Neural crest cell (in vitro differentiated cells): ENCODE measurements at regions not wholly inside any gene's neighbourhood (a gene's known extent, or its start where the extent isn't known, plus 50 kb on each side); places are given as distances from the start of the nearest gene placed in this dataset.

Source experiments
- DNase-seq: peaks from one replicate; pipeline ENCODE4 v3.0.0; 2021; ENCODE audit warnings: low read depth, mixed read lengths, low spot score
- H3K27ac Mint-ChIP-seq: one replicate; pipeline ENCODE4 v1.8.0; 2021; ENCODE audit warnings: mild to moderate bottlenecking, mixed read lengths; ENCODE audit not compliant: unreplicated experiment
- H3K27me3 Mint-ChIP-seq: 2 replicates; pipeline ENCODE4 v1.8.0; 2021; ENCODE audit warnings: low read depth, mild to moderate bottlenecking, mixed read lengths
- H3K36me3 Mint-ChIP-seq: 2 replicates; pipeline ENCODE4 v1.8.0; 2021; ENCODE audit warnings: low read depth, mild to moderate bottlenecking, mixed read lengths
- H3K4me1 Mint-ChIP-seq: 2 replicates; pipeline ENCODE4 v1.8.0; 2021; ENCODE audit warnings: mixed read lengths
- H3K4me3 Mint-ChIP-seq: one replicate; pipeline ENCODE4 v1.8.0; 2021; ENCODE audit warnings: mild to moderate bottlenecking, mixed read lengths
- H3K9me3 Mint-ChIP-seq: 2 replicates; pipeline ENCODE4 v1.8.0; 2021; ENCODE audit warnings: mixed read lengths
- TF ChIP-seq, protein P1 (sequence below): fragments of 200-600 bp; sonication (generic); conservative IDR thresholded peaks from 2 replicates; pipeline ENCODE4 v1.5.0; 2021; ENCODE audit warnings: antibody characterized with exemption, mild to moderate bottlenecking

DNA sequence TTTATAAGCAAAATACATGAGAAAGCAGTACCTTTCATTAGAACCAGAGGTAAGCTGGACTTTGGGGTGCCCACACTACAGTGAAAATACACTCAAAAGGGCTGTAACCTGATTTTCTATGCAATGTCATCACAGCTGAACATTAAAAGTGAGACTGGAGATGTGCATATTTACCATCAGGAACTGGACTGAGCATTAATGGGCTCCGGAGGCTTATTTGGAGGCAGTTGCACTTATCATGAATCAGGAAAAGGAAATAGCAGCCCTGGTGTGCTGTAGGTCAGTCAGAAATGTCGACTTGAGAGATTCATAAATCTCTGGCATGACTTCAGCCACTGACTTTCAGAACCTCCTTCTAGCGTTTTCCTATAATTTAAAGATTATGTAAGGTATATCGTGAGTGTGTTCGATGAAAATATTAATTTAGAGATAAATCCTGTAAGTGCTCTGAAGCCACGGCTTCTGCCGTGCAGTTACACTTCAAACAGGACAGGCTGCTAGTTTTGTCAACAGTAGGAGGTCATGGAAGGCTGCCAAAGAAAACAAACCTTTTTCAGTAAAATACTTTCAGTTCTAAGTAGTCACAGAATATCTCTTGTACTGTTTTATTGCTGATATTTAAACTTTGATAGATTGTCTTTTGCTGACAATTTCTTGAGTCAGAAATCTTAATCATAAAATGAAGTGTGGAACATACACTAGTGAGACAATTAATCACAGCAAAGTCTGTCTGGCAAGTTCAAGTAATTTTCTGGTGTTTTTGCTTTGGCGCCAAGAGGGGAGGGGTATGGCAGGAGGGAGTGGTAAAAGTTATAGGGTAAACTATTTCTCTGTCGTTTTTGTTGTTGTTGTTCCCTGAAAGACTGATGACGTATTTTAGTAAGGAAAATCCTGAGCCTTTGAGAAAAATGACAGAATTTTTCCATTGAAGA lies 939.7 kb downstream of the NR2F1-AS1 start:
- Mint-ChIP-seq H3K4me3 (no peak overlapping the region), H3K9me3 (peaks cover 3% of the 10 kb centered on the region), H3K4me1 (peaks cover 36% of the 10 kb centered on the region), H3K36me3 (no peaks in the 10 kb centered on the region), H3K27me3 (no peaks in the 10 kb centered on the region), H3K27ac (no peak overlapping the region)
- no peak for DNase-seq
- TF ChIP-seq, protein P1, sequence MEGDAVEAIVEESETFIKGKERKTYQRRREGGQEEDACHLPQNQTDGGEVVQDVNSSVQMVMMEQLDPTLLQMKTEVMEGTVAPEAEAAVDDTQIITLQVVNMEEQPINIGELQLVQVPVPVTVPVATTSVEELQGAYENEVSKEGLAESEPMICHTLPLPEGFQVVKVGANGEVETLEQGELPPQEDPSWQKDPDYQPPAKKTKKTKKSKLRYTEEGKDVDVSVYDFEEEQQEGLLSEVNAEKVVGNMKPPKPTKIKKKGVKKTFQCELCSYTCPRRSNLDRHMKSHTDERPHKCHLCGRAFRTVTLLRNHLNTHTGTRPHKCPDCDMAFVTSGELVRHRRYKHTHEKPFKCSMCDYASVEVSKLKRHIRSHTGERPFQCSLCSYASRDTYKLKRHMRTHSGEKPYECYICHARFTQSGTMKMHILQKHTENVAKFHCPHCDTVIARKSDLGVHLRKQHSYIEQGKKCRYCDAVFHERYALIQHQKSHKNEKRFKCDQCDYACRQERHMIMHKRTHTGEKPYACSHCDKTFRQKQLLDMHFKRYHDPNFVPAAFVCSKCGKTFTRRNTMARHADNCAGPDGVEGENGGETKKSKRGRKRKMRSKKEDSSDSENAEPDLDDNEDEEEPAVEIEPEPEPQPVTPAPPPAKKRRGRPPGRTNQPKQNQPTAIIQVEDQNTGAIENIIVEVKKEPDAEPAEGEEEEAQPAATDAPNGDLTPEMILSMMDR = no peak

DNA sequence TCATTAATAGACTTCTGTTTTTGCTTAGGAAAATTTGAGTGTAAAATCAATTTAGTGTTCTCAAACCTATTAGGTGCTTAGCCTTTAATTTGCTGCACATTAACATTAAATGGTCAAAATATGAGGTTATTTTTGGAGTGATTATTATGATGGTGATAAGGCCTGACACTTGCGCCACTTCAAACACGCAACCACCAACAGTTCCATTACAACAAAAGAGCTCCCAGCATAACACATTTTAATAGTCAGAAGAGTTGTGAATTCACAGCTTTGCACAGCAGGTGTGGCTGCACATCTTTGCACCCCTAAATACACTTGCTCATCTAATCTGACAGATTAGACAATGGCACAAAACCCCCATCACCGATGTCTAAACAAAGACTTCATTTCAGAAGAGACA lies 940.7 kb downstream of the NR2F1-AS1 start:
- no peaks in the 10 kb centered on the region for H3K36me3 Mint-ChIP-seq
- no peak for DNase-seq
- H3K27me3 Mint-ChIP-seq = no peaks in the 10 kb centered on the region
- TF ChIP-seq, protein P1 = no peak
- H3K4me3 Mint-ChIP-seq = no peak overlapping the region
- no peaks in the 10 kb centered on the region for H3K9me3 Mint-ChIP-seq
- H3K4me1 Mint-ChIP-seq = peaks cover 37% of the 10 kb centered on the region
- no peak overlapping the region for H3K27ac Mint-ChIP-seq

DNA sequence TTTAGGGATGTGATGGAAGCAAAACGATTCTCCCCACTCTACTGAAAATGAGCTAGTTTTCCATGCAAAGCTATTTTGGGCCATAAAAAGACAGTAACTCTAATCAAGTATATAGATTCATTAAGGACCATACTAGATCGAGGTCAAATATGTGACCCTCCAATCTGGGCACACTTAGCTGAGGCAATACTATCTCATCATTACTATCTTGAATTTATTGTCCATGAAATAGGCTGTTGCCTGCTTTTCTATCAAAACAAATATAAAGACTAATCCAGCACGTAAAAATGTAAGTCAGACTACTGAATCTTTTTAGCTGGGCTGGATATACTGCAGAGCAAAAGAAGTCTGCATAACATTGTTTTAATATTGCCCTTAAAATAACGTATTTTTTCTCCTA lies 943.1 kb downstream of the NR2F1-AS1 start:
- TF ChIP-seq, protein P1 = no peak
- Mint-ChIP-seq H3K4me1 (peaks cover 30% of the 10 kb centered on the region), H3K27me3 (no peaks in the 10 kb centered on the region), H3K9me3 (no peaks in the 10 kb centered on the region), H3K27ac (no peak overlapping the region), H3K36me3 (no peaks in the 10 kb centered on the region), H3K4me3 (no peak overlapping the region)
- no peak for DNase-seq

DNA sequence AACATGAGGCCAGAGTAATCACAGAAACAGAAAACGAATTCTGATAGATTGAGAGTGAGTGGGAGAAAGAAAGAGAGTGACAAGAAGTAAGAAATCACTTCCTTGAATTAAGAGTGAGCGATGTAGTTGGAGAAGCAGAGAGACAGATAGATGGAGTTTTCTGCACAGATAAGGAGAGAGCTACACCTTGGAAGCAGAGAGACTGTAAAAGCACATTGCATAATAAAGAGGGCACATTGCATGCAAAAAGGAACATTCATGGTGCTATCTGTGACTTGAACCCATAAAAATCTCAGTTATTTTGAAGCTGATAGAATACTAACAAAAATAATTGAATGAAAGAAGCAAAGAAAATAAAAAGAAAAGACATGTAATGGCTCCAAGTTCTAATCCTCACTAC lies 943.8 kb downstream of the NR2F1-AS1 start:
- Mint-ChIP-seq H3K27me3 (no peaks in the 10 kb centered on the region), H3K4me3 (no peak overlapping the region), H3K27ac (no peak overlapping the region), H3K4me1 (peaks cover 25% of the 10 kb centered on the region), H3K9me3 (peaks cover 2% of the 10 kb centered on the region), H3K36me3 (peaks cover 2% of the 10 kb centered on the region)
- DNase-seq = no peak
- TF ChIP-seq, protein P1 = no peak

DNA sequence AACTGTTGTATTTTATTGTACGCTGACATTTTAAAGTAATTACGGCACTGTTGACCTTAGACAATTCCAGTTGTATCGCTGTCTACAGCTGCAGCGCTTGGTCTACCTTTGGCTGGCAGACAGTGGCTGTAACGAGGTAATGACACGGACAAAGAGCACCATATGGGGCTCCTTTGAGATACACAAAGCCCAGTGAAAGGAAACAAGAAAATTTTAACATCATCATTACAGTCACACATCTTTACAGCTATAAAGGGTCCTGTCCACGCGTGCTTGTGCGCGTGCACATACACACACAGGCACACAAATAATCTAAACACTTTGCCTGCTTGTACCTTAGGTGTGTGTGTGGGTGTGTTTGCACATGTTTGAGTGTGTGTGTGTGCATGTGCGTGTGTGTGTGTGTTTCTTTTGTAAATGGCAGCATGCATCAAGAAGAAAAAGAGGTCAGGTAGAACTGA lies 946.0 kb downstream of the NR2F1-AS1 start:
- H3K4me3 Mint-ChIP-seq = no peak overlapping the region
- no peaks in the 10 kb centered on the region for H3K27me3 Mint-ChIP-seq
- H3K9me3 Mint-ChIP-seq = peaks cover 2% of the 10 kb centered on the region
- no peak overlapping the region for H3K27ac Mint-ChIP-seq
- TF ChIP-seq, protein P1 = no peak
- peaks cover 5% of the 10 kb centered on the region for H3K4me1 Mint-ChIP-seq
- H3K36me3 Mint-ChIP-seq = peaks cover 2% of the 10 kb centered on the region
- DNase-seq = no peak
